Ishikawa (cell line): ENCODE measurements at regions not wholly inside any gene's neighbourhood (a gene's known extent, or its start where the extent isn't known, plus 50 kb on each side); places are given as distances from the start of the nearest gene placed in this dataset.

Source experiments
- CEBPB ChIP-seq: IDR thresholded peaks from 2 replicates; pipeline ENCODE4 v1.6.1; 2012
- CREB1 ChIP-seq: IDR thresholded peaks from 2 replicates; pipeline ENCODE4 v1.6.1; 2012; ENCODE audit warnings: low read depth
- EGR1 ChIP-seq: IDR thresholded peaks from 2 replicates; pipeline ENCODE4 v1.6.1; 2012
- EP300 ChIP-seq: IDR thresholded peaks from 2 replicates; pipeline ENCODE4 v1.6.1; 2012; ENCODE audit warnings: borderline replicate concordance
- FOXM1 ChIP-seq: IDR thresholded peaks from 2 replicates; pipeline ENCODE4 v1.6.1; 2012; ENCODE audit warnings: low read depth, borderline replicate concordance
- NFIC ChIP-seq: IDR thresholded peaks from 2 replicates; pipeline ENCODE4 v1.6.1; 2012
- RAD21 ChIP-seq: IDR thresholded peaks from 2 replicates; pipeline ENCODE4 v1.6.1; 2012; ENCODE audit warnings: low read depth
- REST ChIP-seq: IDR thresholded peaks from 2 replicates; pipeline ENCODE4 v1.6.1; 2012; ENCODE audit warnings: low read depth, mild to moderate bottlenecking
- TCF12 ChIP-seq: IDR thresholded peaks from 2 replicates; pipeline ENCODE4 v1.6.1; 2012; ENCODE audit warnings: low read depth
- TEAD4 ChIP-seq: IDR thresholded peaks from 2 replicates; pipeline ENCODE4 v1.6.1; 2012
- USF1 ChIP-seq: IDR thresholded peaks from 2 replicates; pipeline ENCODE4 v1.6.1; 2012
- YY1 ChIP-seq: IDR thresholded peaks from 2 replicates; pipeline ENCODE4 v1.6.1; 2012; ENCODE audit warnings: low read depth
- ZBTB7A ChIP-seq: IDR thresholded peaks from 2 replicates; pipeline ENCODE4 v1.6.1; 2012; ENCODE audit warnings: low read depth
- TF ChIP-seq, protein P1 (sequence below): IDR thresholded peaks from 2 replicates; pipeline ENCODE4 v1.6.1; 2012

DNA sequence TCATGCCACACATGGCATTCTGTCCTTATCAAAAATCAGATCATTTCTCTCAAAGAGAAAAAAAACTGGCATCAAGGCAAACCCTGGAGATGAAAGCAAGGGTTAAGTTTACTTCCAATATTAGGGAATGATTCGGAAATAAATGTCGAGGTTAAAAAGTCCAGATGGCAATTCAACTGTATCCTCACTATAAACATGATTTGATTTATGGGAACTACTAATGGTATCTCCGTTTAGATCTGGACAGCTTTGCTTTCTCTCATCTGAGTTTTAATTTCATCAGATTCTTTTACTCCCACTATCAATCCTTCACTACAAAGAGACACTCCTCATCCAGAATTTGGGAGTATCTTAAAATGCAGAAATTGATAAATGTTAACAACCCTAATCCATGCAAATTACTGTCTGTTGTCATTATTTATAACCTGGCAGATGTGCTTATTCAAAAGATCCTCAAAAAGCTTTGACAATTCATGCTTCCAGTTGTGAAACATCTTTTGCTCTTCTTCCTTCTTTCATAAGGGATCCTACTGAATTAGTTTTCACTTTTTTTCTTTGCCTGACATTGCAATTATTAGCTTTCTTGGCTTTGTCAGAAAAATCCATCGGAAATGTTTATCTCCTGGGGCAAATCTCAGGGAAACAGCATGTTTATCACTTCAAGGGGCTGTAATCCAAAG, 903.2 kb downstream of the MCTP2 start:
- no peak for TF ChIP-seq USF1
- TF ChIP-seq EP300: no peak
- TF ChIP-seq EGR1: no peak
- TF ChIP-seq CEBPB: no peak
- no peak for TF ChIP-seq YY1
- TF ChIP-seq REST: no peak
- no peak for TF ChIP-seq FOXM1
- TF ChIP-seq CREB1: no peak
- no peak for TF ChIP-seq NFIC
- no peak for TF ChIP-seq TEAD4
- TF ChIP-seq TCF12: no peak
- TF ChIP-seq ZBTB7A: no peak
- TF ChIP-seq, protein P1, sequence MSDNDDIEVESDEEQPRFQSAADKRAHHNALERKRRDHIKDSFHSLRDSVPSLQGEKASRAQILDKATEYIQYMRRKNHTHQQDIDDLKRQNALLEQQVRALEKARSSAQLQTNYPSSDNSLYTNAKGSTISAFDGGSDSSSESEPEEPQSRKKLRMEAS: no peak
- TF ChIP-seq RAD21: no peak
